ENCODE measurements at regions not wholly inside any gene's neighbourhood (a gene's known extent, or its start where the extent isn't known, plus 50 kb on each side); places are given as distances from the start of the nearest gene placed in this dataset.

GRCh38 chr4:53866055-53866454, 198.3 kb downstream of the CHIC2 start:
- no peak for TF ChIP-seq POLR2A (IDR thresholded peaks at IDR 0.05)
- TF ChIP-seq, protein P1, sequence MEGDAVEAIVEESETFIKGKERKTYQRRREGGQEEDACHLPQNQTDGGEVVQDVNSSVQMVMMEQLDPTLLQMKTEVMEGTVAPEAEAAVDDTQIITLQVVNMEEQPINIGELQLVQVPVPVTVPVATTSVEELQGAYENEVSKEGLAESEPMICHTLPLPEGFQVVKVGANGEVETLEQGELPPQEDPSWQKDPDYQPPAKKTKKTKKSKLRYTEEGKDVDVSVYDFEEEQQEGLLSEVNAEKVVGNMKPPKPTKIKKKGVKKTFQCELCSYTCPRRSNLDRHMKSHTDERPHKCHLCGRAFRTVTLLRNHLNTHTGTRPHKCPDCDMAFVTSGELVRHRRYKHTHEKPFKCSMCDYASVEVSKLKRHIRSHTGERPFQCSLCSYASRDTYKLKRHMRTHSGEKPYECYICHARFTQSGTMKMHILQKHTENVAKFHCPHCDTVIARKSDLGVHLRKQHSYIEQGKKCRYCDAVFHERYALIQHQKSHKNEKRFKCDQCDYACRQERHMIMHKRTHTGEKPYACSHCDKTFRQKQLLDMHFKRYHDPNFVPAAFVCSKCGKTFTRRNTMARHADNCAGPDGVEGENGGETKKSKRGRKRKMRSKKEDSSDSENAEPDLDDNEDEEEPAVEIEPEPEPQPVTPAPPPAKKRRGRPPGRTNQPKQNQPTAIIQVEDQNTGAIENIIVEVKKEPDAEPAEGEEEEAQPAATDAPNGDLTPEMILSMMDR (IDR thresholded peaks at IDR 0.05), result no peak
- no peak for TF ChIP-seq EP300 (IDR thresholded peaks at IDR 0.05)
